GM21526 (cell line): ENCODE measurements at regions not wholly inside any gene's neighbourhood (a gene's known extent, or its start where the extent isn't known, plus 50 kb on each side); places are given as distances from the start of the nearest gene placed in this dataset.

Experiments used
- ATAC-seq: cut with Tn5 transposase; IDR thresholded peaks from one replicate; pipeline ENCODE4 v1.9.1; 2021; ENCODE audit warnings: moderate library complexity; ENCODE audit not compliant: unreplicated experiment, low FRiP score

DNA sequence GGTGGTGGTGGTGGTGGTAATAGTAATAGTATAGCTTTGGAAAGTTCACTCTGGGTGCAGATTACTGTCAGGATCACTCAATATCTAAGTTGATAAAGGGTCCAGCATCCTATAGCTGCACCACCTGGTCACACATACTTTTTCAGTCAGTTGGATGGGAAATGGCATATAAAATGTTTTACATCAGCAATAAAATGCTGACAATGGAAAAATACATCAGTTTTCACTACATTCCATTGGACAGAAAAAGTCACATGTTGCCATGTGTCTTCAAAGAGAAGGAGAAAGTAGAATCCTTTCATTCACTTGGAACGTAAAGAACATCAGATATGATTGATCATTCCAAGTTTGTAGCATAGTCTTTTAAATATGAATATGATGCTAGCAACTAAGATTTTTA is 481.4 kb downstream of the SLITRK6 start:
- ATAC-seq: no peak

DNA sequence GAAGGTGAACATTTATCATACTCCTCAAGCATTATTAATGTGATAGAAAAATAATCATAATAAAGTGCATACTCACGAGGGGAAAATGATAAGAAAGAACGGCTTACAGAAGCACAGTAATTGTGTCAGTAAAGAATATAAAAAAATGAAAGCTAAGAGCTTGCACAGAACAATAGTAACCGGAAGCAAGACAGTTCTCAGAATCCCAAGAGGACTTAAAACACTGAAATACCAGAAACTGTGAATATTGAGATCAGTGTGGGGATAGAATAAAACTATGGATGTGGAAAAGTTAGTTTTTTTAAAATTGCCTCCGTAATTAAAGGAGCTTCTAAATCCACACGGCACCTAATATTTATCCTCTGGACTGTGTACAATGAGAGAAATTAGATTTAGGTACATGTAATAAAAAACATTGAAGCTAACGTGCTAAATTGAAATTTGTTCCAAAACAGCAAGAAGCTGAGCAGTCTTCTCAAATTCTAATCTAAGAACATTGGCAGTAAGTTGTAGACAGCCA is 482.7 kb downstream of the SLITRK6 start:
- ATAC-seq: no peak

DNA sequence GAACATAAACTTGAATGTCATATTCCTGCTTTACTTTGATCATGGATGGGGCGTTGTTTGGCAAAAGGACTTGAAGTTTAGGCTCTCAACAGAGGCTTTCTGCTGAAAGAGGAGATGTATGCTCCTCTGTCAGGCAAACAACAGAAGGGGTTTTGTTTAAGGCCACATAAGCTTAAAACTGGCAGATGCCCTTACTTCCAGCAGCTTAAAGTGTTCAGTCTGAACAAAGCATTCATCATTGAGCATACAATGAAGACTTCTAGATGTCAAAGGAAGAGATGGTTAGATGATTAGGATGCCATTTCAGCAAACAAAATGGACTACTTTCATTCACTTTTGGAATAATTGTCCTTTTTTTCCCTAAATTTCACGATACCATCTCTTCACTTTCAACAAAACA is 484.5 kb downstream of the SLITRK6 start:
- no peak for ATAC-seq

DNA sequence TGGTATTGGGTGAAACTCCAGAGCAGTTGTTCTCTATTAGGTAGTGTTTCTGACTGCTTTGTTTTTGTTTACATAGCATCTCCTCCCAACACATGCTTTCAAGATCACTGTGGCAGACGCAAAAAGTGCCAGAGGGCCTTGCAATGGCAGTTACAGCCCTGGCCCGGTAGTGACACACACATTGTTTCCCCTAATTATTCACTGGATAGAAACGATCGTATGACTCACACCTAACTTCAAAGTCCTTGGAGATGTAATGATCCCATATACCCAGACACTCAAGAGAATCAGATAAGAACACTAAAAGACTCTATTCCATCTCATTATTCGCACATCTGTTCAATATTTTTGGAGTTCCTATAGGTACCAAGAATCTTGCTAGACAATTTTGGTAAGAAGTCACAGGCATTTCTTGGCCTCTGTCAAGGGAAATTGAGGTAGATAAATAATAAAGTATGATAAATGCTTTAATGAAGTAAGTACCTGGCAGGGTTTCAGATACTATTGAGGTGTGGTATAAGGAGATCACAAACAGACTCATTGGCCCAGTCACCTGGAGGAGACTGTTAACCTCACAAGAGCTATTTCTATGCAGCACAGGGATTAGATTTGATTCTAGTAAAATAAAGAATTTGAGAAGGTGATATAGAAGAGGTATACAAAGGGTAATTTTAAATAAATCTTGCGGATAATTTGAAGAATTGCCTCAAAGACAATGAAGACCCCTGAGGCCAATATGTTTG is 485.3 kb downstream of the SLITRK6 start:
- ATAC-seq: no peak

DNA sequence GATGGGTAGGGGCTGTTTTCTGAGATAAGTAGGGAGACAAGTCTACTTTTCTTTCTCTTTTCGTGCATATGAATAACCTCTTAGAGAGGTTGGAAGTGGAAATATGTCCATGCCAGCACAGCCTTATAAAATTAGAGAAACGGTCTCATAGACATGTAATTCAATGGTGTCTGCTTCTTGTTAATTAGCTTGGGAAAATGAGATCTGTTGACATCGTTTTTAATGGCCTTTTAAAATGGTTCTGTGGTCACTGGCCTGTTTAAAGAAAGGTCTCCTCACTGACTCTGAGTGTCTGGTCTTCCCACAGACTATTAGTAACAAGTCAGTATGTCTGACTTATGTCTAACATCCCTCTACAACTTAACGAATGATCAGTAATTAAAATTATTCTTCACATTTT is 487.1 kb downstream of the SLITRK6 start:
- ATAC-seq: no peak

DNA sequence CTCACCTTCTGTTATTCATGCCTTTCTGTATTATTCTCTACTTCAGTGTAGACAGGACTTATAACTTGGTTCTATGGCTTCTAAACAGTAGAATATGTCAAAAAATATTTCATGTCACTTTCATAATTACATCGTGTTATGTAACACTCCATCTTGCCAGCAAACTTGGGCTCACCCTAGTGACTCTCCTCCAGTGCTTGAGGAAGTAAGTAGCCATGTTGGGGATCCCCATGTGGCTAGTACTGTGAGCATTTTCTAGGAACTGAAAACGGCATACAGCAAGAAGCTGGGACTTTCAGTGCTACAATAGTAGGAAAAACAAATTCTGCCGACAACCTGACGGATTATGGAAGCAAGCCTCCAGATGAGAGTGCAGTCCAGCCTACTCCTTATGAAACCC is 495.6 kb downstream of the SLITRK6 start:
- no peak for ATAC-seq

DNA sequence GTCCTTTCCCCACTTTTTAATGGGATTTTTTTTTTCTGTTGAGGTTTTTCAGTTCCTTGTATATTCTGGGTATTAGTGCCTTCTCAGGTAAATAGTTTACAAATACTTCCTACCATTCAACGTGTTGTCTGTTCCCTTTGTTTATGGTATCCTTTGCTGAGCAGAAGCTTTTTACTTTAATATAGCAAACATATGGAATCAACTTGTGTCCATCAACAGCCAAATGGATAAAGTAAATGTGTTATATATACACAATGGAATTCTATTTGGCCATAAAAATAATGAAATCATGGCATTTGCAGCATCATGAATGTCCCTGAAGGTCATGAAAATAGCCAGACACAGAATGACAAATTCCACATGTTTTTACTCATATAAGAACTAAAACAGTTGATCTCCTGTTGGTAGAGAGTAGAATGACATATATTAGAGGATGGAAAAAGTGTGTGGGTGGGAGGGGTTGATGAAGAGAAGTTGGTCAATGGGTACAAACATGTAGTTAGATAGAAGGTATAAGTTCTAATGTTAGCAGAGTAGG is 500.8 kb downstream of the SLITRK6 start:
- ATAC-seq: no peak

DNA sequence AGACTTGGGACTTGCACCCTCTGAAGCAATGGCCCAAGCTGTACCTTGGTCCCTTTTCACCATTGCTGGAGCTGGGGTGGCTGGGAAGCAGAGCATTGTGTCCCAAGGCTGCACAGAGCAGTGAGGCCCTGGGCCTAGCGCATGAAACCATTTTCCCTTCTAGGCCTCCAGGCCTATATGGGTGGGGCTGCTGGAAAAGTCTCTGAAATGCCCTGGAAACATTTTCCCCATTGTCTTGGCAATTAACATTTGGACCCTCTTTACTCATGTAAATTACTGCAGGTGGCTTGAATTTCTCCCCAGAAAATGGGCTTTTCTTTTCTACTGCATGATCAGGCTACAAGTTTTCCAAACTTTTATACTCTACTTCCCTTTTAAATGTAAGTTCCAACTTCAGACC is 510.5 kb downstream of the SLITRK6 start:
- ATAC-seq: no peak

DNA sequence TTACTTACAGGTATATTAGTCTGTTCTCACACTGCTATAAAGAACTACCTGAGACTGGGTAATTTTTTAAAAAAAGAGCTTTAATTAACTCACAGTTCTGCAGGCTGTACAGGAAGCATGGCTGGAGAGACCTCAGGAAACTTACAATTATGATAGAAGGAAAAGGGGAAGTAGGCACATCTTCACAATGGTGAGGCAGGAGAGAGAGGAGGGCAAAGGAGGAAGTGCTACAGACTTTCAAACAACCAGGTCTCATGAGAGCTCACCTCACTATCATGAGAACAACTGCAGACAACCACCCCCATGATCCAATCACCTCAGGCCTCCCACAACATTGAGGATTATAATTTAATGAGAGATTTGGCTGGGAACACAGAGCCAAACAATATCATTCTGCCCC is 511.7 kb downstream of the SLITRK6 start:
- ATAC-seq: no peak

DNA sequence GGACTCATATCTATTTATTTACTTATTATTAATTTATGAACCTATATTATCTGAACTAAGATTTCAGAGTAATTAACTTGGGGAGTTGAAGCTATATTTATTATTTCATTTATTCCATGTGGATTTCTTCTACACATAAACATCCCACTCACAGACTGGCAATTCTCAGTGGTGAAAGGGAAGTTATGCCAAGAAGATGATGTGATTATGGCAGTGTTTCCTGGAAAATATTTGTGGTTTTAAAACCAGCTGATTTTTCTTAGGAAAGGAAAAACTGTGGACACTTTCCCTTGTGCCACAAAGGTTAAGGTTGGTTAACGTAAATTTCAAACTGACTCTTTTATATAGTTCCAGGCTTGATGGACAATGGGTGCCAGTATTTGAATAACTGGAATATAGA is 513.1 kb downstream of the SLITRK6 start:
- ATAC-seq: no peak

DNA sequence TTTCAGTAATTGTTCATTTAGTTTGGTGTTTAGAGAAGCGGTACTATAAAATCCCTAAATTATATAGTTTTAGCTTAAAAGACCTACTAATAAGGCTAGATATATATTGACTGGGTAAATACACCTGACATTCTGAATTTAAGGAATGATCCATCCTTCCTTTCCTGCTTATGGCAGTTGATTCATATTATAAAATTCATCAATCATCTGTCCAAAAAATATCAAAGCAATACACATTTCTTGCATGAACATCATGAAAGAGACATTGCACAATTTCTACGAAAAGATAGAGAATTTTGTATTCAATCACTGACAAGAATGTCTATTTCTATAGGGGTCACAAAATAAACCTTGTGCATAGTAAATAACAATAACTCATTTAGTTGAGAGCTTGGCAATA is 514.9 kb downstream of the SLITRK6 start:
- ATAC-seq: no peak

DNA sequence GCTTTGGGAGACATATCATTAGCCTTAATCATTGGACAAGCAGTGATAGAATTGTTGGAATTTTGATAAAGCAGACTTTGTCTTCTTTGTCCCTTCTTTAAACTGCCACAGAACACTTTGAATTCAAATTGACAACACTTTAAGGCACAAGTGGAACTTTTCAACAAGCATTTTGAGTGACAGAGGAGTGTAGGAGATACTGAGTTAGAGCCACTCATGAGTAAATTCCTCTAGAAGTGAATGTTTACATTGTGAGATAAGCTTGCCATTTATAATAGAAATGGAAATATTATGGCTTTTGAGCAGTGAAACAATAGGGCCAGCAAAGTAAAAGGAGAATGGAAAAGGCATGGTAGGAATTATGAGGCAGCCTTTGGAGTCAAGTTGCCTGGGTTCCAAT is 515.8 kb downstream of the SLITRK6 start:
- no peak for ATAC-seq

DNA sequence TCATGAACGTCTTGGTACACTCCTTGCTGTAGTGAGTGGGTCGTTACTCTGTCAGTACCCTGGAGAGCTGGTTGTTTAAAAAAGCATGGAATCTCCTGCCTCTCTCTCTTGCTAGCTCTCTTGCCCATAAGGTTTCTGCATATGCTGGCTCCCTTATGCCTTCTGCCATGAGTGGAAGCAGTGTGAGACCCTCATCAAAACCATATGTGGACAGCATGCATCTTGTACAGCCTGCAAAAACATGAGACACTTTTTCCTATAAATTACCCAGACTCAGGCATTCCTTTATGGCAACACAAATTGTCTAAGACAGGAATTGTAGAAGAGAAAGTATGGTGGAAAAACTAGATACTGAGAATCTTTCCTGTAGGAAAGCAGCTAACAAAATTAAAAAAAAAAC is 516.3 kb downstream of the SLITRK6 start:
- no peak for ATAC-seq

DNA sequence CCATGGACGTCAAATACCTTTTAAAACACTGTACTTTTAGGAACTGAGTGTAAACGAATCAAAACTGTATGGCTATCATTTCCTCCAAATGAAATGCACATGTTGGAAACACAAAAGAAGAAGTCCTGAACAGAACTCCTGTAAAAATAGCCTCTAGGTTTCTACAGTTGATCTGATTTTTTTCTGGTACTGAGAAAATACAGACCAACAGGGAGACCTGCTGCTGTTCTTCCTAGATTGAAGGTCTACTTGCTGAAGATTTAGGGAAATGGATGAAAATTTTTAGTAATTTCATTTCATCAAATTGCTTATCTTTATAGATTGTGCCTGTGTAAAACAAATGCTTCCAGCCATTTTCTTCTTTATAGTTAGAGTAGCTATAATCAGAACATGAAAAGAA is 520.4 kb downstream of the SLITRK6 start:
- no peak for ATAC-seq

DNA sequence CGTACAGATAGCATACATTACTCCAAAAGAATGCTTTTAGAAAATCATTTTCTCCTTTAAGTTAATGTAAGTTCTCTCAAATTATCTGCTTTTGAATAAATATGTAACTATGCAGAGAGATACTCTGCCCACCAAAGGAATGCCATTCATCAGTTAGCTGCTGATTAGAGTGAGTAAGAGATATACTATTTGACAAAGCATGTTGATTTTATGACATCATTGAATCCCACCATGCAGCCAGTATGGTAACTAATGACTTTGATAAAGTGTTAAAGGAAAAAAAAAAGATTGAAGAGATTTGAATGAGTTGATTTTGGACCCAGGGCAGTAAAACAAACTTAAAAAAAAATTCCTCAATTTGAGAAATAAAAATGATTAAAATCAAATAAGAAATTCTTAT is 521.5 kb downstream of the SLITRK6 start:
- ATAC-seq: no peak

DNA sequence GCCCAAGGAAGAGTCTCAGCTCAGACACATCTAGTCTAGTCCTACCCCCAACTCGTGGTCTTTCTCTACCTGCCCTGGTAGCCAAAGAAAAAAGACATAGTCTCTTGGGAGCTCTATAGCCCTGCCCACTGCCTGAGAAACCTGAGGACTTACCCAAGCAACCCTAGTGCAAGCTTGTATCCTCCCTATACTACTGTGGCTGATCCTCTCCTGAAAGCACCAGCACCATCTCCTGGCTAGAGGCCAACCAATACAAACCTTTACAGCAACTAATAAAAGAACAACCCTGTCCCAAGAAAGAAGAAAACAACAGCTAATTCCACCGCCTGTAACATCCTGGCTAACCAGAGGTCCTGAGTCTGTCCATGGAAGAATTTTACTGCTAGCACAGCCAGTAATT is 532.4 kb downstream of the SLITRK6 start:
- no peak for ATAC-seq

DNA sequence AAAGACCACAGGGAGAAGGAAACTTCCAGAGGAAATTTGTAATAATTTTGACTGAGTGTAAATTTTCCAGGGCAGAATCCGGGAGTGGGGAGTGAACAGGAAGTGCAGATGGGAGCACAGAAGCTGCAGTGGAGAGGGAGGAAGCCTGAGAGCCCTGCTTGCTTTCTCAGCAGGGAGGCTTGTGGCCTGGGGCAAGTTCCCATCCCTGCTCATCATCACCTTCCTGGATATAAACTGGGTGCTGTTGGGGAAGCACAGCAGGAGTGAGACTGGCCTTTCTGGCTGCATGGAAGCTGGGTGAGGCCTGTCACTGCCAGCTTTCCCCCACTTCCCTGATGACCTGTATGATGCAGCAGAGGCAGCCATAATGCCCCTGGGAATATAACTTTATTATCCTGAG is 532.9 kb downstream of the SLITRK6 start:
- no peak for ATAC-seq

DNA sequence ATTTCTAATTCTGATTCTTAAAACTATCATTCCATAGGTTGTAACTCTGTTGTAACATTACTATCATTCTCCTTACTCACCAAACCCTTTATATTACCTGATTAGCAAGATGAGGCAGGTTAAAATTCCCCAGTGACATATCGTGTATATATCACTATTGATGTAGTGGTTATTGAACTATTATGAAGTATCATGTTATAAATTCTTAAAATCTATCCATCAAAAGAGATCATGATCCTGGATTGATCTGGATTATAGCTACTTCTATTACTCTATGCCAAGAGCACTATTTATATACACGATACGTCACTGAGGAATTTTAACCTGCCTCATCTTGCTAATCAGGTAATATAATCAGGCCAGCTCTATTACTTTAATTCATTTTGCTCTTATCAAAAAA is 533.9 kb downstream of the SLITRK6 start:
- ATAC-seq: no peak

DNA sequence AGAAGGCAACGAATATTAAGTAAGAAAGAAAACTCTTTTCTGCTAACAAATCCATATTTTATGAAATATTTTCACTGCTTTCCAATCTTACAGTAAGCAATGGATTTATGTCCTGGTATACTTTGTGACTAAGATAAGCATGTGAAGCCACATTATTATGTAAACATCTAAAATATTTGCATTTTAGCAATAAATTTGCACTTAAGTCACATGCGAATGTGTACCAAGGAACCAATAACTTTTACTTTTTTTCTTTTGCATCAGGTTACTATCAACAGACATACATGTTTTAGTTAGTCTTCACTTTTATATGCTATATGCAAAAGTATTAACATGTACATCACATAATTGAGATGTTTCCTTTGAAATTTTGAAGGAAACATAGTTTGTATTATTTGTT is 536.7 kb downstream of the SLITRK6 start:
- no peak for ATAC-seq

DNA sequence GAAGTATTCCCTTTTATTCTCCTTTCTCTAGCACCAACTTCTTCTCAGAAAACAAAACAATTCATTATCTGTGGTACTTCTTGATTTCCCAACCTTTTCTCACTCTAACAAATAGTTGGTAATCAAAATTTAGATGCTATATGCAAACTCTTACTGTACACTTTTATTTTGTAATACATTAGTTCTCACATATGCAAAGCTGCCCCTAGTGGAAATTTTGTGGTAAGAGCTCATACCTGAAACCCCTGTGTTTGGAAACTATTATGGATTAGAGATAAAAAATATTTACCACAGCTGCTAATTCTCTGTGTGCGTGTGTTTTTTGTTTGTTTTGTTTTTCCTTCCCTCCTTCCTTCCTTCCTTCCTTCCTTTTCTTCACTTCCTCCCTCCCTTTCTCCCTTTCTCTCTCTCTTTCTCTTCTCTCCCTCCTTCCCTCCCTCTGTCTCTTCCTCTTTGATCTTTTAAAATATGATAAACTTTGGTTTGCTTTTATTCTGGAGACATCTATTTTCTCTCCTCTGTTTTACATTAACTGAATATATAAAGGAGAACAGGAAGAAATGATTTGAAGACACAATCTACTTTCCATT is 537.4 kb downstream of the SLITRK6 start:
- ATAC-seq: no peak

DNA sequence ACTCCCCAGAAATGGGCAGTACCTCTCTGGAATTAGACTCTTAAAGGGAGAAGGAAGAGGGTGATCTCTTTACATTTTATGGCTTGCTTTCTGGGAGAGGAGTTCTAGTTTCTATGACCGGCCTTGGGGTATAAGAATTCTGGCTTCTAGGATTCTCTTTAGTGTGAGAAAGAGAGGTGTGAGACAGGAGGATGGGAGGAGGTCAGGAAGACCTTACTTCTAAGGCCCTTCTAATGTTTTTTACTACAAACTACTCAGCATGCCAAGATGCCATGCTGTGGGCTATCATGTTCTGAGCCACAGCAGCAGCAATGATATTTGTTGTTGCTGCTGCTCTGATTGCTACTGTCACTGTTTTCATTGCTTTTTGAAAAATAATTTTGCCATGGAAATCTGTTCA is 538.3 kb downstream of the SLITRK6 start:
- ATAC-seq: no peak

DNA sequence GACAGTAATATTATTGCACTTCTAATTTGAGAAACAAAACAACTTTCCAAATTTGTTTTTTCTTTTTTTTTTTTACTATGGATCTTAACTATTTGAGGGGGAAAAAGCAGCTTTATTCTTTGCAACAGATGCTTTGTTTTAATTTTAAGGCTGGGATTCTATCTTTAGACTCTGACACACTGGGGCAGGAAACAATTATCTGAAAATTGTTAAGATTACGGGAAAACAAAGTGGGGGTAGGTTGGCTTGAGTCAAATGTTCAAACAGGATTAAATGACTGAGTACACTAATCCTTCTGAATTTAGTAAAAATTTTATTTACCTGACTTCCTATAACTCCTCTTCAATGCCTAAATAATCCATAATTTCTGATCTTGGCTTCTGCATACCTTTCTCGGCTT is 543.2 kb downstream of the SLITRK6 start:
- no peak for ATAC-seq
